BE2C (cell line): ENCODE measurements at regions not wholly inside any gene's neighbourhood (a gene's known extent, or its start where the extent isn't known, plus 50 kb on each side); places are given as distances from the start of the nearest gene placed in this dataset.
"Not testable (repeated sequence)": the region's sequence is repeated elsewhere in the genome, so short reads cannot be mapped to it uniquely, and the experiment has no call there.

Experiments used
- DNase-seq: peaks from one replicate; pipeline ENCODE4 v3.0.0-alpha.2; 2020
- H3K27me3 ChIP-seq: fragments of 250-450 bp; sonication (Bioruptor Pico); 2 replicates; pipeline ENCODE4 v1.5.1; 2020; ENCODE audit warnings: mild to moderate bottlenecking
- H3K36me3 ChIP-seq: fragments of 250-450 bp; sonication (Bioruptor Pico); 2 replicates; pipeline ENCODE4 v1.5.1; 2020; ENCODE audit warnings: mild to moderate bottlenecking
- H3K4me1 ChIP-seq: fragments of 250-450 bp; sonication (Bioruptor Pico); 2 replicates; pipeline ENCODE4 v1.5.1; 2020
- H3K4me3 ChIP-seq: 2 replicates; pipeline ENCODE4 v1.5.1; 2011; ENCODE audit warnings: low read depth, low read length
- H3K9me3 ChIP-seq: fragments of 250-450 bp; sonication (Bioruptor Pico); 2 replicates; pipeline ENCODE4 v1.5.1; 2020
- CTCF ChIP-seq: IDR thresholded peaks from 2 replicates; pipeline ENCODE4 v1.5.1; 2012; ENCODE audit warnings: mild to moderate bottlenecking, low read depth, low read length

DNA sequence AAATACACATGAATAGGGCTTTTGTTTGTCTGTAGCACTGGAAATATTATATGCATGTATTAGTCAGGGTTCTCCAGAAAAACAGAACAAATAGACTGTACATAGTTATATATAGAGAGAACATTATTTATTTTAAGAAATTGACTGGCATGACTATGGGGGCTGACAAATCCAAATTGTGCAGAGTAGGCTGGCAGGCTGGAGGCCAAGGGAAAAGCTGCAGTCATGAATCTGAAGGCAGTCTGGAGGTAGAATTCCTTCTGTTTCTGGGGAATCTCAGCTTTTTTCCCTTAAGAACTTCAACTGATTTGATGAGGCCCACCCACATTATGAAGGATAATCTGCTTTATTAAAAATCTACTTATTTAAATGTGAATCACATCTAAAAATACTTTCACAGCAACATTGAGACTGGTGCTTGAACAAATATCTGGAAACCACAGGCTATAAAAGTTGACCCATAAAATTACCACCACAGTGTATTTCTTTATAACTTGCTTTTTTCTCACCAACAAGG, 344.2 kb upstream of the KIAA1217 start:
- no peaks in the 10 kb centered on the region for H3K9me3 ChIP-seq
- H3K36me3 ChIP-seq: no peaks in the 10 kb centered on the region
- H3K27me3 ChIP-seq: no peaks in the 10 kb centered on the region
- TF ChIP-seq CTCF: no peak
- no peak overlapping the region for H3K4me3 ChIP-seq
- DNase-seq: no peak
- H3K4me1 ChIP-seq: no peaks in the 10 kb centered on the region

DNA sequence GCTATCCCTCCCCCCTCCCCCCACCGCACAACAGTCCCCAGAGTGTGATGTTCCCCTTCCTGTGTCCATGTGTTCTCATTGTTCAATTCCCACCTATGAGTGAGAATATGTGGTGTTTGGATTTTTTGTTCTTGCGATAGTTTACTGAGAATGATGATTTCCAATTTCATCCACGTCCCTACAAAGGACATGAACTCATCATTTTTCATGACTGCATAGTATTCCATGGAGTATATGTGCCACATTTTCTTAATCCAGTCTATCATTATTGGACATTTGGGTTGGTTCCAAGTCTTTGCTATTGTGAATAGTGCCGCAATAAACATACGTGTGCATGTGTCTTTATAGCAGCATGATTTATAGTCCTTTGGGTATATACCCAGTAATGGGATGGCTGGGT, 342.0 kb upstream of the KIAA1217 start:
- H3K4me1 ChIP-seq, H3K36me3 ChIP-seq, H3K27me3 ChIP-seq, DNase-seq, H3K9me3 ChIP-seq, H3K4me3 ChIP-seq: not testable (repeated sequence)

DNA sequence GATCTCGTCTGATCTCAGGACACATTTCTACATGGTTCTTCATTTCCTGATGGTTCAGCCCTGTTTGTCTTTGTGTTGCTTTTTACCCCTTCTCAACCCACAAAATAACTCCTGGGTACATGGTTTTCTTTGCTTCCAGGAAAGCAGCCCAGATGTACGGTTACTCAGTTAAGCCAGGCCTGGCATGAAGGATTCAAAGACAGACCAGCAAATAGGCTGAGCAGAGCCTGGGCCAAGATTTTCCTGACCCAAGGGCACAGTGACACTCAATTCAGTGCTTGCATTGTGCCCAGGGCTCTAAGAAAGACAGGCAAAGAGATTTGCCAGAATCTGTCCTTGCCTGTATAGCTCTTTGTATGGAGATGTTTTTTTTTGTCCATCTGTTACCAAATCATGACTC, 340.8 kb upstream of the KIAA1217 start:
- no peak for TF ChIP-seq CTCF
- Histone ChIP-seq H3K4me3 (no peak overlapping the region), H3K36me3 (no peaks in the 10 kb centered on the region), H3K9me3 (no peaks in the 10 kb centered on the region), H3K4me1 (no peaks in the 10 kb centered on the region), H3K27me3 (no peaks in the 10 kb centered on the region)
- no peak for DNase-seq

GRCh38 chr10:23869548-23869947, 339.4 kb upstream of the KIAA1217 start:
- no peaks in the 10 kb centered on the region for H3K4me1 ChIP-seq
- no peak for TF ChIP-seq CTCF
- DNase-seq: no peak
- no peaks in the 10 kb centered on the region for H3K27me3 ChIP-seq
- H3K36me3 ChIP-seq: no peaks in the 10 kb centered on the region
- no peaks in the 10 kb centered on the region for H3K9me3 ChIP-seq
- no peak overlapping the region for H3K4me3 ChIP-seq

DNA sequence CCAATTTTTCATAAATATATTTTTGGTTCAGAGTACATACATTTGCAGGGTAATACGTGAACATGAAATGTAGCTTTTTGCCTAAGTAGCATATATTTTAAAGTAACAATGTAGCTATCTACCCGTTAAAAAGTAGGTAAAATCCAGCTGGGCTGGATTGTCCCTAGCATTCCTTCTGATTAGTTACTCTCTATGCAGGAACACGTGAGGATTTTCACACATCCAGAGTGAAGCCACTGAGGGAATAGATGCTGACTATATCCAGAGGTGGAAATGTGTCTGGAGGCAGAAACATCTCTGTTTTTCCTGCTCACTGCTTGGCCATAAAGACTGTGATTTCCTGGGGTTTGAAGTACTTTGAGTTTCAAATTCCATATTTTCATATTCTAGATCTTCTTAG, 338.9 kb upstream of the KIAA1217 start:
- DNase-seq: no peak
- no peak for TF ChIP-seq CTCF
- Histone ChIP-seq H3K27me3 (no peaks in the 10 kb centered on the region), H3K4me3 (no peak overlapping the region), H3K9me3 (no peaks in the 10 kb centered on the region), H3K36me3 (no peaks in the 10 kb centered on the region), H3K4me1 (no peaks in the 10 kb centered on the region)

DNA sequence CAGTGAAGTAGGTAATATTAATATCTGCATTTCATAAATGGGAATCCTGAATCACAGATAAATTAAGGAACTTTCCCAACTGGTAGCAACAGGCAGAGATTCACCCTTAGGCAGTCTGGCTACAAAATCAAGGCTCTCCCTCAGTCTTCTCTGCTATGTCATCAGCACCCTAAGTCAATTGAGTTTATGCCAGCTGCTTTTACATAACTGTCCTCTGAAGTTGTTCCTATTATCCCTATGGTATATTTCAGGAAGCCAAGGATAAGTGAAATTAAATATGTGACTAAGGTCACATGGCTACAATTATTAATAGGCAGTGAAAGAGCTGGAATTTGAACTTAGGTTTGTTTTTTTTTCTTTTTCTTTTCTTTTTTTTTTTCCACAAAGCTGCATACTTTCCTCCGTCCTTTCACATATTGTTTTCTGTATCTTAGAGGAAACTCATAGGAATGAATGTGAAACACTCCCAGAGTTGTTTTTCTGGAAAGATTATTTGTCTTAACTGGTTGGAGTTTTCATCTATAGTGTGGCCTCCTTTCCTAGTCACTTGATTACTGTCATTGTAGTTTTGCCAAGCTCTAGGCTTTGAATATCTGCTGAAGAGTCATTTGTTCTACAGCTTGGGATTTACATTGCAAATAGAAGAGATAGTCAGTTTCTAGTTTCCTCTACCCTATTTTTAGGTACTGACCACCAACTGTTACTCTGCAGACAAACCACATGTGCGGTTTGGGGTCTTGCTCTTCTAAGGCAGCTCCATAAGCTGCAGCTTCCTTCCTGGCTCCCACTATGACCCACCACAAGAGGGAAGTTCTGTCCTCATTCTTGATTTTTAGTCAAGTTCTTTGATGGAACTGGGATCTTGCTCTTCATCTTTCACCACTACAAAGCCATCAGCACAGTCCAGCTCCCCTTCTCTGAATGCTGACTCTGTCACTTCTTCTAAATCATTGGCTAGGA, 338.0 kb upstream of the KIAA1217 start:
- H3K4me3 ChIP-seq: no peak overlapping the region
- no peaks in the 10 kb centered on the region for H3K27me3 ChIP-seq
- no peaks in the 10 kb centered on the region for H3K9me3 ChIP-seq
- no peaks in the 10 kb centered on the region for H3K36me3 ChIP-seq
- no peak for TF ChIP-seq CTCF
- no peaks in the 10 kb centered on the region for H3K4me1 ChIP-seq
- no peak for DNase-seq
